Epithelial cell of proximal tubule (primary cell): ENCODE measurements at regions not wholly inside any gene's neighbourhood (a gene's known extent, or its start where the extent isn't known, plus 50 kb on each side); places are given as distances from the start of the nearest gene placed in this dataset.
A peak's percentile ranks its signal among the peaks of the same experiment; 100 is the strongest.

Source experiments
- DNase-seq: peaks from one replicate; pipeline ENCODE4 v3.0.0-alpha.2; 2011; ENCODE audit warnings: low read depth
- H3K4me3 ChIP-seq: 2 replicates; pipeline ENCODE4 v1.5.1; 2011; ENCODE audit warnings: low read depth, mild to moderate bottlenecking, low read length
- TF ChIP-seq, protein P1 (sequence below): conservative IDR thresholded peaks from 2 replicates; pipeline ENCODE4 v1.5.1; 2012; ENCODE audit warnings: low read depth, mild to moderate bottlenecking, low read length

DNA sequence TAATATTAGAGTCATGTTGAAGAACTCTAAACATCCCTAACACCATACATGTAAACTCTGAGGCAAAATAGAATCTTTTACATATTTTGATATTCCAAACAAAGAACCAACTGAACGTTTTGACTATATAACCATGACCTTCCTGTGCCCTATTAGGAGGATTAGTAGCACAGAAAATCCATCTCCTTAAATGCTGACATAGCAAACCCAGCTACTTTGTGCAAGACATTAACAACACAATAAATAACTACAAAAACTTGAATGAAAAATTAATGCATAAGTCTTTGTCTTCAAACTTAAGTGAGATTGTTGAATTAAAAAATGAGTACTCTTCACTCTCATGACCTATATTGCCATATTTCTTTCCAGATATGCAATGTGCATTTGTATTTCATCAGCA lies 450.0 kb upstream of the PDZRN3 start:
- TF ChIP-seq, protein P1, sequence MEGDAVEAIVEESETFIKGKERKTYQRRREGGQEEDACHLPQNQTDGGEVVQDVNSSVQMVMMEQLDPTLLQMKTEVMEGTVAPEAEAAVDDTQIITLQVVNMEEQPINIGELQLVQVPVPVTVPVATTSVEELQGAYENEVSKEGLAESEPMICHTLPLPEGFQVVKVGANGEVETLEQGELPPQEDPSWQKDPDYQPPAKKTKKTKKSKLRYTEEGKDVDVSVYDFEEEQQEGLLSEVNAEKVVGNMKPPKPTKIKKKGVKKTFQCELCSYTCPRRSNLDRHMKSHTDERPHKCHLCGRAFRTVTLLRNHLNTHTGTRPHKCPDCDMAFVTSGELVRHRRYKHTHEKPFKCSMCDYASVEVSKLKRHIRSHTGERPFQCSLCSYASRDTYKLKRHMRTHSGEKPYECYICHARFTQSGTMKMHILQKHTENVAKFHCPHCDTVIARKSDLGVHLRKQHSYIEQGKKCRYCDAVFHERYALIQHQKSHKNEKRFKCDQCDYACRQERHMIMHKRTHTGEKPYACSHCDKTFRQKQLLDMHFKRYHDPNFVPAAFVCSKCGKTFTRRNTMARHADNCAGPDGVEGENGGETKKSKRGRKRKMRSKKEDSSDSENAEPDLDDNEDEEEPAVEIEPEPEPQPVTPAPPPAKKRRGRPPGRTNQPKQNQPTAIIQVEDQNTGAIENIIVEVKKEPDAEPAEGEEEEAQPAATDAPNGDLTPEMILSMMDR = no peak
- H3K4me3 ChIP-seq = no peak overlapping the region
- DNase-seq = no peak

DNA sequence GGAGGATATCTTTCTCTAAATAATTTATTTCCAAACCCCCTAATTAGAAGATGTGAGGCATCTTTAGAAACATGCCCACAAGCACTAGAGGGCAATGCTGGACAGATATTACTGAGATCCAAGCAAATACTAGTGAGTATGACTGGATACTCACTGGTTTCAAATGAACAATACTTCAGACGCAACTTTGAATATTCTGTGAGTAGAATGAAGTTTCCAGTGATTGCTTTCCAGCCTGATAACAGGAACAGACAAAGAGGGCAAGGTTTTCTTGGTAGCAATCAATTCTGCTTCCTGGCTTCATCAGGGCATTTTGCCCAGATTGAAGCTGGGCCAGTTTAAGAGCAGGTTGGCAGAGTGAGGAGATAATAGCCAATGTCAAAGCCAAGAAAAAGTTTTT lies 442.6 kb upstream of the PDZRN3 start:
- no peak for DNase-seq
- TF ChIP-seq, protein P1 = peak; percentile 58
- H3K4me3 ChIP-seq = no peak overlapping the region

DNA sequence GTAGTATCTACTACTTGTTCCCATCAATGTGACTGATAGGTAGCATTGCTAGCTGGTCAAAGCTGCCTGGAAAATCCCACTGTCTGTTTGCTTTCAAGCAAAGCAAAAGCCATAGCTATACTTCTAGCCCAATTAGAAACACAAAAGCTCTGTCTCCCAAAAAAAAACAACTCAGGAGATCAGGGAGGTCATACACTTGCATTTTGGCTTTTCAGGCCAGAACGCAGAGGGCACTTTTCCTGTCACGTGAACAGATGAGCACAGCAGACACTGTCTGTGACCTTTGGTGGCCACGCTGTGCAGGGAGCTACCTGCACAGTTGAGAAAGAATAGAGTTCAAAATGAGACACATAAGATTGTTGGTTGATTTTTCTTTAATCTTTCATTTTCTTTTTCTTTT lies 441.7 kb upstream of the PDZRN3 start:
- TF ChIP-seq, protein P1 = no peak
- no peak overlapping the region for H3K4me3 ChIP-seq
- DNase-seq = no peak

DNA sequence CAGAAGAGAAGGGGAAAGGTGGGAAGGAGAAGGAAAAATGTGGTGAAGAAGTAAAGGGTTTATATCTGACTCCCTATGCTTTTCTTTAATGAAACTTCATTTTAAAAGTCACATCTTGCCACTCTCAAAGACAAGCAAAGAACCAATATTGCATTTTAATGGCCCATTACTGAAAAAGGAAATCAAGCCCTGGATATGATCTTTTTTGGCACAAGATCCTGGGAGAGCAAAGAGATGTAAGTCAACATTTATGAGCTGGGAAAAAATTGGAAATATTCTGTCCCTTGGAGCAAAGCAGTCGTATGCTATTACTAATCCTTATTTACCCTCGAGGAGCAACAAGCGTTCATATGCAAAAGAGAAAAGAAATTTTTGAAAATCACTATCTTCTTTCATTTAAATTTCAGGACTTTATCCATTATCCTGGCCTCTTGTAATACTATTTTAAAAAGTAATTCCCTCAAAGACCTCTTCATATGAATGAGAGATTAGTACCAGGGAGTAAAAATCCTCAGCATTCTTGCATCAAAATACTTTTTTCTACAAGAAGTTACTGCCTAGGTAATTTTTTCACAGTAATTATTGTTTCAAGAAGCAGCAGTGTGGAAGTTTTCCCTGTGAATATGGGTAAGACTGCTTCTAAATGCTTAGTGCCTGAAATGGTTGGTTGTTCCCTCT lies 435.3 kb upstream of the PDZRN3 start:
- TF ChIP-seq, protein P1 = no peak
- H3K4me3 ChIP-seq = no peak overlapping the region
- no peak for DNase-seq

DNA sequence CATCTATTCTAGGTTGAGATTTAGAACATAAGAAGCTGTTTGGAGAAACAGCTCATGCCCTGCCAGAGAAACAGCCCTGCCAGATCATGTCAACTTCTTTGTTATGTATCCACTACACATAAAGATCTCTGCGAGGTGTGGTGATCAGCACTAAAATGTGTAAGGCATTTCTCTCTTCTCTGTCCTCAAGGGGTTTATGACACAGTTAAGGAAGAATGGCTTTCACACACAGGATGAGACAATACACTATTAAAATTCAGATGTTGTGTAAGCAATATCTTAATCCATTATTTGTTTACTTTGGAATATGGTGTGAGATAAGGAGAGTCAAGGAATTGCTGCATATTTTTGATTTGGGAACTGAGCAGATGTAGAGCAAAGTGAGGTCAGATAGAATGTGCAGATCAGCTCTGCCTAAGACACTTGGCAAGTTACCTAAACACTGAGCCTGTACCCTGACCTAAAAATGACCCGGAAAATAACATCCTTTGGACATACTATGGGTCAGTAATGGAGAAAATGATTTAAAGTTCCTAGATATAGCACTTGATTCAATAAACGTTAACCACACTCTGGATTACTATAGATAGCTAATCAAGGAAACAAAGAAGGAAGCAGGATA lies 434.7 kb upstream of the PDZRN3 start:
- DNase-seq = no peak
- no peak overlapping the region for H3K4me3 ChIP-seq
- TF ChIP-seq, protein P1 = no peak

DNA sequence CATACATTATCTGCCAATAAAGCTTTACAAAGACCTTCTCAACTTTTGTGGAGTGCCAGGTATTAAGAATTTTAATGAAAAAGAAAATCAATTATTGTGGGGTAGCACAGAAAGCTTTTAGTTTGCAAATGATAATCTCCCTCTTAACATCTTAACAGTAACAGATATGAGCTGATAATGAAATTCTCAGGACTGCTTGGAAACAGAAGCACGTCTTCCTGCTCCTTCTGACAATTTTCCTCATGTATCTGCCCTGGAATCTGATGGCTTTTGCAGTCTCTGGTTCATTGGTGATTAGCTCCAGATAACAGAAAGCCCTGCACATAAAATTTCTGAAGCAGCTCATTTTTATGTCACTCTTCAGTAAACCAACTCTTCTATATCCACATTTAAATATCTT lies 432.4 kb upstream of the PDZRN3 start:
- no peak for DNase-seq
- H3K4me3 ChIP-seq = no peak overlapping the region
- TF ChIP-seq, protein P1 = no peak

DNA sequence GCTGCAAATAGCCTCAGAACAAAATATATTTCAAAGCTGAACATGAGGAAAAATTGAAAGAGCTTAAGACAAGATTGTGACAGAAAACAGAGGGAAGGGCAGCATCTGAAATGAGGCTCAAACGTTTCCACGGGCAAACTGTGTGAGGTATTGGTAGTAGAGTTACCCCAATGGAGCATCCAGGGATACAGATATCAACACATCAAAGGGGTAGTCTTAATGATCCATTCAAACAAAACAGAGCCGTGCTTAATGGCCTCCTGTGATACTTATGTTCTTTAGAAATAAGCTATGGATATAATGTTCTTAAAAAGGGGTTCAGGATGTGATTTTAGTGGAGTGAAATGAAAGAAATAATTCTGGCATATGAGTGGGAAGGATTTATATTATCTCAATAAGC lies 430.3 kb upstream of the PDZRN3 start:
- DNase-seq = no peak
- TF ChIP-seq, protein P1 = no peak
- H3K4me3 ChIP-seq = no peak overlapping the region
